Middle frontal gyrus (tissue), 1 donor: ENCODE measurements at regions not wholly inside any gene's neighbourhood (a gene's known extent, or its start where the extent isn't known, plus 50 kb on each side); places are given as distances from the start of the nearest gene placed in this dataset.

ENCODE experiments used
- DNase-seq: peaks from one replicate; pipeline ENCODE4 v3.0.0-alpha.2; 2015; ENCODE audit warnings: low spot score; ENCODE audit errors: extremely low spot score

GRCh38 chr11:22491555-22492225 is 133.9 kb downstream of the FANCF start:
- no peak for DNase-seq

GRCh38 chr11:22479971-22480720 is 142.0 kb downstream of the SLC17A6 start:
- no peak for DNase-seq

- no peak for DNase-seq
These were observed 141.0 kb downstream of the SLC17A6 start for GRCh38 chr11:22479208-22479607.

- no peak for DNase-seq
These were observed 140.0 kb downstream of the SLC17A6 start for GRCh38 chr11:22478169-22478568.

GRCh38 chr11:22477312-22477711 is 139.1 kb downstream of the SLC17A6 start:
- DNase-seq: no peak

- no peak for DNase-seq
These were observed 138.4 kb downstream of the SLC17A6 start for GRCh38 chr11:22476589-22476988.

GRCh38 chr11:22474616-22475015 is 136.4 kb downstream of the SLC17A6 start:
- DNase-seq: no peak

GRCh38 chr11:22473586-22473985 is 135.4 kb downstream of the SLC17A6 start:
- no peak for DNase-seq

GRCh38 chr11:22472306-22472705 is 134.1 kb downstream of the SLC17A6 start:
- DNase-seq: no peak

- no peak for DNase-seq
These were observed 133.2 kb downstream of the SLC17A6 start for GRCh38 chr11:22471385-22471784.

- no peak for DNase-seq
These were observed 129.6 kb downstream of the SLC17A6 start for GRCh38 chr11:22467741-22468140.

- no peak for DNase-seq
These were observed 129.1 kb downstream of the SLC17A6 start for GRCh38 chr11:22467248-22467647.

GRCh38 chr11:22466809-22467208 is 128.6 kb downstream of the SLC17A6 start:
- no peak for DNase-seq

GRCh38 chr11:22466351-22466750 is 128.2 kb downstream of the SLC17A6 start:
- no peak for DNase-seq

GRCh38 chr11:22465620-22466019 is 127.4 kb downstream of the SLC17A6 start:
- no peak for DNase-seq

- DNase-seq: no peak
These were observed 123.4 kb downstream of the SLC17A6 start for GRCh38 chr11:22461626-22462025.

GRCh38 chr11:22460181-22460580 is 122.0 kb downstream of the SLC17A6 start:
- no peak for DNase-seq

- DNase-seq: no peak
These were observed 120.9 kb downstream of the SLC17A6 start for GRCh38 chr11:22459048-22459447.

GRCh38 chr11:22458161-22458560 is 120.0 kb downstream of the SLC17A6 start:
- DNase-seq: no peak

- no peak for DNase-seq
These were observed 119.0 kb downstream of the SLC17A6 start for GRCh38 chr11:22456993-22457762.

- DNase-seq: no peak
These were observed 116.4 kb downstream of the SLC17A6 start for GRCh38 chr11:22454461-22455090.

- no peak for DNase-seq
These were observed 111.3 kb downstream of the SLC17A6 start for GRCh38 chr11:22449441-22449840.
